Endothelial cell (in vitro differentiated cells): ENCODE measurements at regions not wholly inside any gene's neighbourhood (a gene's known extent, or its start where the extent isn't known, plus 50 kb on each side); places are given as distances from the start of the nearest gene placed in this dataset.
A peak's percentile ranks its signal among the peaks of the same experiment; 100 is the strongest.

Experiments
- DNase-seq: peaks from one replicate; pipeline ENCODE4 v3.0.0; 2021; ENCODE audit warnings: low spot score
- H3K27ac Mint-ChIP-seq: one replicate; pipeline ENCODE4 v1.8.0; 2021; ENCODE audit warnings: mixed read lengths, inconsistent platforms; ENCODE audit not compliant: unreplicated experiment
- H3K27me3 Mint-ChIP-seq: one replicate; pipeline ENCODE4 v1.8.0; 2021; ENCODE audit warnings: mild to moderate bottlenecking, moderate library complexity, mixed read lengths, inconsistent platforms; ENCODE audit not compliant: unreplicated experiment
- H3K36me3 Mint-ChIP-seq: one replicate; pipeline ENCODE4 v1.8.0; 2021; ENCODE audit warnings: mild to moderate bottlenecking, low read depth, mixed read lengths, inconsistent platforms; ENCODE audit not compliant: unreplicated experiment
- H3K4me1 Mint-ChIP-seq: one replicate; pipeline ENCODE4 v1.8.0; 2021; ENCODE audit warnings: mild to moderate bottlenecking, mixed read lengths, inconsistent platforms; ENCODE audit not compliant: unreplicated experiment
- H3K4me3 Mint-ChIP-seq: one replicate; pipeline ENCODE4 v1.8.0; 2021; ENCODE audit warnings: mild to moderate bottlenecking, mixed read lengths, inconsistent platforms; ENCODE audit not compliant: unreplicated experiment
- H3K9me3 Mint-ChIP-seq: one replicate; pipeline ENCODE4 v1.8.0; 2021; ENCODE audit warnings: mixed read lengths, inconsistent platforms; ENCODE audit not compliant: unreplicated experiment
- TF ChIP-seq, protein P1 (sequence below): fragments of 200-600 bp; sonication (generic); IDR thresholded peaks from one replicate; pipeline ENCODE4 v1.5.0; 2021; ENCODE audit warnings: antibody characterized with exemption; ENCODE audit not compliant: unreplicated experiment

DNA sequence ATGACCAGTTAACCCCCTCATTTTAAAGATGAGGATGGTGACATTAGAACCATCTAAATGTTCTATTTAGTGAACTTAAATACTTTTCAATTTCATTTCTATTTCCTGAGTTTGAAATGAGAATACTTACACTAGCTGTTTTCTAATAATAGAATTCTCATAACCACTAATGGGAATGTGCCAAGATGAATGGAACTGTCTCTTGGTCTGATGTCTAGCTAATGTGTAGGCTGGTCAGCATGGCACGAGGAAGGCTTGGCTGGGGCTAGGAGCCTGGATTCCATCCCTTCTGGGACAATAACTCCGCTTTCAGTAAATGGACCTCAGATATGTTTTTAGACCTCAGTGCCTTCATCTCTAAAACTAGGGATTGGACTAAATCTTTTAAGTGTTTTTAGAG, 185.8 kb upstream of the NRP1 start:
- DNase-seq = no peak
- Mint-ChIP-seq H3K36me3 (no peaks in the 10 kb centered on the region), H3K9me3 (no peaks in the 10 kb centered on the region), H3K4me1 (no peaks in the 10 kb centered on the region), H3K27ac (no peak overlapping the region), H3K27me3 (no peaks in the 10 kb centered on the region), H3K4me3 (no peak overlapping the region)
- TF ChIP-seq, protein P1, sequence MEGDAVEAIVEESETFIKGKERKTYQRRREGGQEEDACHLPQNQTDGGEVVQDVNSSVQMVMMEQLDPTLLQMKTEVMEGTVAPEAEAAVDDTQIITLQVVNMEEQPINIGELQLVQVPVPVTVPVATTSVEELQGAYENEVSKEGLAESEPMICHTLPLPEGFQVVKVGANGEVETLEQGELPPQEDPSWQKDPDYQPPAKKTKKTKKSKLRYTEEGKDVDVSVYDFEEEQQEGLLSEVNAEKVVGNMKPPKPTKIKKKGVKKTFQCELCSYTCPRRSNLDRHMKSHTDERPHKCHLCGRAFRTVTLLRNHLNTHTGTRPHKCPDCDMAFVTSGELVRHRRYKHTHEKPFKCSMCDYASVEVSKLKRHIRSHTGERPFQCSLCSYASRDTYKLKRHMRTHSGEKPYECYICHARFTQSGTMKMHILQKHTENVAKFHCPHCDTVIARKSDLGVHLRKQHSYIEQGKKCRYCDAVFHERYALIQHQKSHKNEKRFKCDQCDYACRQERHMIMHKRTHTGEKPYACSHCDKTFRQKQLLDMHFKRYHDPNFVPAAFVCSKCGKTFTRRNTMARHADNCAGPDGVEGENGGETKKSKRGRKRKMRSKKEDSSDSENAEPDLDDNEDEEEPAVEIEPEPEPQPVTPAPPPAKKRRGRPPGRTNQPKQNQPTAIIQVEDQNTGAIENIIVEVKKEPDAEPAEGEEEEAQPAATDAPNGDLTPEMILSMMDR = no peak

GRCh38 chr10:33519130-33519860, 184.8 kb upstream of the NRP1 start:
- no peaks in the 10 kb centered on the region for H3K36me3 Mint-ChIP-seq
- no peak for DNase-seq
- no peak overlapping the region for H3K4me3 Mint-ChIP-seq
- H3K4me1 Mint-ChIP-seq = no peaks in the 10 kb centered on the region
- TF ChIP-seq, protein P1 = no peak
- no peaks in the 10 kb centered on the region for H3K9me3 Mint-ChIP-seq
- no peak overlapping the region for H3K27ac Mint-ChIP-seq
- no peaks in the 10 kb centered on the region for H3K27me3 Mint-ChIP-seq

- Mint-ChIP-seq H3K4me3 (no peak overlapping the region), H3K27ac (no peak overlapping the region), H3K27me3 (no peaks in the 10 kb centered on the region), H3K4me1 (peaks cover 7% of the 10 kb centered on the region), H3K9me3 (no peaks in the 10 kb centered on the region), H3K36me3 (no peaks in the 10 kb centered on the region)
- DNase-seq = no peak
- TF ChIP-seq, protein P1 = no peak
These were observed 175.7 kb upstream of the NRP1 start for GRCh38 chr10:33510206-33510605.

GRCh38 chr10:33509231-33509831, 174.9 kb upstream of the NRP1 start:
- H3K27me3 Mint-ChIP-seq = no peaks in the 10 kb centered on the region
- no peak overlapping the region for H3K4me3 Mint-ChIP-seq
- H3K27ac Mint-ChIP-seq = peak overlapping the region; percentile 95
- TF ChIP-seq, protein P1 = no peak
- no peaks in the 10 kb centered on the region for H3K9me3 Mint-ChIP-seq
- DNase-seq = peak; percentile 6
- peaks cover 7% of the 10 kb centered on the region for H3K4me1 Mint-ChIP-seq
- no peaks in the 10 kb centered on the region for H3K36me3 Mint-ChIP-seq

DNA sequence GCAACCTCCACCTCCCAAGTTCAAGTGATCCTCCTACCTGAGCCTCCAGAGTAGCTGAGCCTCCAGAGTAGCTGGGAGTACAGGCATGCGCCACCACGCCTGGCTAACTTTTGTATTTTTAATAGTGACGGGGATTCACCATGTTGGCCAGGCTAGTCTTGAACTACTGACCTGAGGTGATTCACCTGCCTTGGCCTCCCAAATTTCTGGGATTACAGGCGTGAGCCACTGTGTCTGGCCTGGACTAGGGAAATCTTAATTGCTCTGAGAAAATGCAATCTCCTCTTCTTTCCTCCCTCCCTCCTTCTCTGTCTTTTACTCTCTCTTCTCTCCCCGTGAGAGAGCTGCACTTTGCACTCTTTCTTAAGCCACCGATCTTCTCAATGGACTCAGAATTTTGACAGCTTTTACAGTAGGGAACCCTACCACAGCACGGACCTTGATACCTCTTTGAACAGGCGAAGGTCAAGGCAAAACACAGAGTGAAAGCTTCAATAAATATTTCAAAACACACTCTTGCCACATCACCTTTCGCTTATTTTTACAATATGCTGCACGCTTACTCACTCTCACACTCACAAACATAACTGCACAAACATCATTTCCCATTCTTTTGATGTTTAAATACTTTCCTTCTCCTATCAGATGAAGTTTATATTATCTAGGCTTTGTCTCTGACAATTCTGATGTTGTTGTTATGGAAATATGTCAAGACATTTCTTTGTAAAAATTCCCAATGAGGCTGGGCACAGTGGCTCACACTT, 173.4 kb upstream of the NRP1 start:
- TF ChIP-seq, protein P1 = no peak
- Mint-ChIP-seq H3K4me3 (no peak overlapping the region), H3K27ac (peak overlapping the region; percentile 18), H3K27me3 (no peaks in the 10 kb centered on the region), H3K9me3 (no peaks in the 10 kb centered on the region), H3K36me3 (no peaks in the 10 kb centered on the region), H3K4me1 (peaks cover 7% of the 10 kb centered on the region)
- DNase-seq = no peak
